Sigmoid colon (tissue), 6 donors: ENCODE measurements at regions not wholly inside any gene's neighbourhood (a gene's known extent, or its start where the extent isn't known, plus 50 kb on each side); places are given as distances from the start of the nearest gene placed in this dataset.

Experiments
- DNase-seq: peaks from one replicate; pipeline ENCODE4 v3.0.0-alpha.2; 2019
- H3K27ac ChIP-seq, 4 donors: fragments of 200-600 bp; sonication (generic); one replicate each; pipeline ENCODE4 v1.5.1; 2016 to 2019; ENCODE audit warnings: mild to moderate bottlenecking in 1 of 4
- H3K27me3 ChIP-seq, 3 donors: fragments of 200-600 bp; sonication (generic); one replicate each; pipeline ENCODE4 v1.5.1; 2019; ENCODE audit warnings: mild to moderate bottlenecking in 1 of 3
- H3K36me3 ChIP-seq, 4 donors: fragments of 200-600 bp; sonication (generic); one replicate each; pipeline ENCODE4 v1.5.1; 2016 to 2019
- H3K4me1 ChIP-seq, 4 donors: fragments of 200-600 bp; sonication (generic); one replicate each; pipeline ENCODE4 v1.5.1; 2017 to 2019
- H3K4me3 ChIP-seq, 4 donors: fragments of 200-600 bp; sonication (generic); one replicate each; pipeline ENCODE4 v1.5.1; 2017 to 2019; ENCODE audit warnings: mild to moderate bottlenecking in 2 of 4, moderate library complexity in 1 of 4
- H3K9me3 ChIP-seq, 4 donors: fragments of 200-600 bp in 3 of 4; sonication (generic) in 3 of 4; one replicate each; pipeline versions ENCODE4 v1.5.1 to v1.6.1; 2013 to 2019
- EP300 ChIP-seq, 4 donors: sonication (generic); formaldehyde crosslinking; IDR thresholded peaks; one replicate each; pipeline ENCODE4 v1.6.1; 2017; ENCODE audit warnings: antibody characterized with exemption in 4 of 4
- POLR2A ChIP-seq, 2 donors: fragments of 450-650 bp; IDR thresholded peaks; one replicate each; pipeline ENCODE4 v1.6.1; 2016; ENCODE audit warnings: antibody characterized with exemption in 2 of 2, mild to moderate bottlenecking in 2 of 2, moderate library complexity in 2 of 2
- POLR2AphosphoS5 ChIP-seq, 4 donors: sonication (generic); formaldehyde crosslinking; IDR thresholded peaks; one replicate each; pipeline ENCODE4 v1.6.1; 2017; ENCODE audit warnings: antibody characterized with exemption in 4 of 4
- WGBS, 2 donors: extraction: QIAGEN DNeasy Blood & Tissue Kit; methylation state at CpG; one replicate each; pipeline ENCODE4 v1.1.7; 2013; 5-methylcytosine and 5-hydroxymethylcytosine counted together
- intact Hi-C: fragments of 100-400 bp; cut with DNase I; formaldehyde crosslinking; loops from one replicate; pipeline ENCODE4 v1.15.1; 2023
- TF ChIP-seq, protein P1 (sequence below), 4 experiments: fragments of 450-650 bp in 3 of 4; fragments of 200-600 bp in 1 of 4; IDR thresholded peaks; one replicate each; pipeline ENCODE4 v1.5.1; 2016 to 2019; ENCODE audit warnings: antibody characterized with exemption in 4 of 4, mild to moderate bottlenecking in 3 of 4, moderate library complexity in 2 of 4
- donor health status: healthy with polysubstance abuse.
- donor health status: healthy.

- Histone ChIP-seq H3K9me3 (no peaks in the 10 kb centered on the region), H3K27ac (no peak overlapping the region), H3K4me1 (no peaks in the 10 kb centered on the region), H3K27me3 (no peaks in the 10 kb centered on the region), H3K4me3 (no peak overlapping the region), H3K36me3 (no peaks in the 10 kb centered on the region)
- TF ChIP-seq POLR2A (IDR thresholded peaks at IDR 0.05), result no peak
- TF ChIP-seq, protein P1, sequence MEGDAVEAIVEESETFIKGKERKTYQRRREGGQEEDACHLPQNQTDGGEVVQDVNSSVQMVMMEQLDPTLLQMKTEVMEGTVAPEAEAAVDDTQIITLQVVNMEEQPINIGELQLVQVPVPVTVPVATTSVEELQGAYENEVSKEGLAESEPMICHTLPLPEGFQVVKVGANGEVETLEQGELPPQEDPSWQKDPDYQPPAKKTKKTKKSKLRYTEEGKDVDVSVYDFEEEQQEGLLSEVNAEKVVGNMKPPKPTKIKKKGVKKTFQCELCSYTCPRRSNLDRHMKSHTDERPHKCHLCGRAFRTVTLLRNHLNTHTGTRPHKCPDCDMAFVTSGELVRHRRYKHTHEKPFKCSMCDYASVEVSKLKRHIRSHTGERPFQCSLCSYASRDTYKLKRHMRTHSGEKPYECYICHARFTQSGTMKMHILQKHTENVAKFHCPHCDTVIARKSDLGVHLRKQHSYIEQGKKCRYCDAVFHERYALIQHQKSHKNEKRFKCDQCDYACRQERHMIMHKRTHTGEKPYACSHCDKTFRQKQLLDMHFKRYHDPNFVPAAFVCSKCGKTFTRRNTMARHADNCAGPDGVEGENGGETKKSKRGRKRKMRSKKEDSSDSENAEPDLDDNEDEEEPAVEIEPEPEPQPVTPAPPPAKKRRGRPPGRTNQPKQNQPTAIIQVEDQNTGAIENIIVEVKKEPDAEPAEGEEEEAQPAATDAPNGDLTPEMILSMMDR (IDR thresholded peaks at IDR 0.05), result no peak
- no peak for TF ChIP-seq EP300 (IDR thresholded peaks at IDR 0.05)
- no peak for TF ChIP-seq POLR2AphosphoS5 (IDR thresholded peaks at IDR 0.05)
- DNase-seq, result no peak
- intact Hi-C loops, result no loop called here
- 68 to 76% methylated on average over 2 of the region's 2 CpGs for WGBS, 2 donors
These were observed 471.7 kb downstream of the LRFN5 start for GRCh38 chr14:42078345-42078744.

DNA sequence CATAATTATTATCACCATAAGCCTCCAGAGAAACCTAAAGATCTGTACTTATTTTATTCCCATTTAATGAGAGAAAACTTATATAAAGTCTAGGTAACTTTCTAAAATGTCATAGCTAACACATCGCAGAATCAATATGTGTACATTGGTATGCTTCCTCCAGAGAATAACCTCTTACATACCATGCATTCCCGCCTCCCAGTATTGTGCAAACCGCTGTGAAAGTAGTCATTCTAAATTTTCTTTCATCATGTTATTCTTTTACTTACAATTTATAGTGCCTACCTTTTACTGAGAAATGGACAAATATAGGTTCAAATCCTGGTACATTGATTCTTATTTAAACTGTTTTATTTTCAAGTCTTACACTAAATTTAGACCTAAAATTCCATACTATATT, 463.4 kb downstream of the LRFN5 start:
- H3K4me1 ChIP-seq, result no peaks in the 10 kb centered on the region
- TF ChIP-seq, protein P1 (IDR thresholded peaks at IDR 0.05), result no peak
- TF ChIP-seq POLR2A (IDR thresholded peaks at IDR 0.05), result no peak
- no peak for TF ChIP-seq POLR2AphosphoS5 (IDR thresholded peaks at IDR 0.05)
- no peak for TF ChIP-seq EP300 (IDR thresholded peaks at IDR 0.05)
- H3K27me3 ChIP-seq, result no peaks in the 10 kb centered on the region
- intact Hi-C loops, result no loop called here
- DNase-seq, result no peak
- whole genome bisulfite sequencing, 2 donors, result 90 to 91% methylated on average over 3 of the region's 3 CpGs
- no peak overlapping the region for H3K4me3 ChIP-seq
- no peaks in the 10 kb centered on the region for H3K36me3 ChIP-seq
- H3K27ac ChIP-seq, result no peak overlapping the region
- no peaks in the 10 kb centered on the region for H3K9me3 ChIP-seq

DNA sequence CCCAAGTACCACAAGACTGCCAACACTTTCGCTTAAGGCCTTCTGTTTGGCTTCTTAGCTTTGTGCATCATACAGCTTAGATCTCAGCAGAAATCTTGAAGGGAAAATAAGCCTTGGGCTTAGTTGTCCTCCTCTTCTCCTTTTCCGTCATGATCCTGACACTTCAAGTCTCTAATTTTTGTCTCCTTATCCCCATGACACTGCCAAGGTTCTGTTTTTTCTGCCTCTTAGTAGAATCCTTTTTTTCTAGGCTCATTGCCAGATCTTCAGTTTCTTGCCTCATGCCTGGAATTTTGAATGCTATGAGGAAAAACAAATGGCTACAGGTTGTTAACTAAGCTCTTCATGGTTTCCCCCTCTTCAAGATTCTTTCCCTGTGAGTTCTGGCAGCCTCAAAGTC, 450.4 kb downstream of the LRFN5 start:
- TF ChIP-seq POLR2A (IDR thresholded peaks at IDR 0.05) (no peak), POLR2AphosphoS5 (IDR thresholded peaks at IDR 0.05) (no peak), EP300 (IDR thresholded peaks at IDR 0.05) (no peak)
- TF ChIP-seq, protein P1 (IDR thresholded peaks at IDR 0.05), result no peak
- Histone ChIP-seq H3K4me1 (peaks cover 0 to 8% (median 2%) of the 10 kb centered on the region in 4 donors), H3K4me3 (no peak overlapping the region), H3K9me3 (no peaks in the 10 kb centered on the region), H3K36me3 (no peaks in the 10 kb centered on the region), H3K27ac (no peak overlapping the region), H3K27me3 (no peaks in the 10 kb centered on the region)
- WGBS, 2 donors, result 78 to 90% methylated on average over 2 of the region's 2 CpGs
- intact Hi-C loops, result no loop called here
- no peak for DNase-seq

DNA sequence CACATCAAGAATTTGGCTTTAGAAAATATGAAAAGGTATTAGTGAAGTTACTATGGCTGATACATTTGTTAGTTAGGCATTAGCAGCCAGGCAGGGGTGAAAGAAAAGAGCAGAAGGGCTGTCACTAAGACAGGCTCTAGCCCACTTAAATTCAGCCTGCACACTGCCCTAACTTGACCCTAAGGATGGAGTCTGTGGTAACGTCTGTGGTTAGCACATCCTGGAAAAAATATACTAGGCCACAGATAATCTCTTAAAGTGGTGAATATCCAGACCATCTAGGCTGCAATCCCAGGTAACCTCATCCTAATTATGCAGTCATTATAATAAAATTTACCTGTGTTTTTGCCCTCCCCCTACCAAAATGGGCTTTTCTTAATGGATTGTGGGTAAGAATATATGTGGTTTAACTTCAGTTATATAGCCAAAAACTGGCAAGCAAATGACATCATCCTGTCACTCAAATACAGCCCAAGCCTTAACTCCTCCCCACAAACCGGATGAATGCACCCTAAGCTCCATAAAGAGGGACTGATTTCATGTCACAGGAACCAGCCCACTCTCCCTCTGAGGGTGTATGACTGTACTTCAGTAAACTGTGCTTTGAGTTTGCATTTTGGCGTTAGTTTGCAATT, 440.9 kb downstream of the LRFN5 start:
- Histone ChIP-seq H3K4me3 (no peak overlapping the region), H3K27ac (no peak overlapping the region), H3K9me3 (no peaks in the 10 kb centered on the region), H3K27me3 (no peaks in the 10 kb centered on the region), H3K36me3 (no peaks in the 10 kb centered on the region), H3K4me1 (no peaks in the 10 kb centered on the region)
- DNase-seq, result no peak
- intact Hi-C loops, result no loop called here
- TF ChIP-seq POLR2A (IDR thresholded peaks at IDR 0.05) (no peak), POLR2AphosphoS5 (IDR thresholded peaks at IDR 0.05) (no peak), EP300 (IDR thresholded peaks at IDR 0.05) (no peak)
- TF ChIP-seq, protein P1 (IDR thresholded peaks at IDR 0.05), result no peak
- WGBS, 2 donors, result 37 to 47% methylated on average over 3 of the region's 3 CpGs

GRCh38 chr14:42045383-42045782, 438.7 kb downstream of the LRFN5 start:
- intact Hi-C loops, result no loop called here

More at GRCh38 chr14:42045383-42045782, 438.7 kb downstream of the LRFN5 start:
- no peak for TF ChIP-seq POLR2A (IDR thresholded peaks at IDR 0.05)
- no peak for TF ChIP-seq EP300 (IDR thresholded peaks at IDR 0.05)
- TF ChIP-seq, protein P1 (IDR thresholded peaks at IDR 0.05), result no peak
- no peak for TF ChIP-seq POLR2AphosphoS5 (IDR thresholded peaks at IDR 0.05)
- no peak overlapping the region for H3K27ac ChIP-seq
- no peaks in the 10 kb centered on the region for H3K9me3 ChIP-seq
- no peaks in the 10 kb centered on the region for H3K4me1 ChIP-seq
- no peak for DNase-seq
- WGBS, 2 donors, result 86 to 89% methylated on average over 3 of the region's 3 CpGs
- H3K4me3 ChIP-seq, result no peak overlapping the region
- H3K27me3 ChIP-seq, result no peaks in the 10 kb centered on the region
- H3K36me3 ChIP-seq, result no peaks in the 10 kb centered on the region
